Chondrocyte (in vitro differentiated cells): ENCODE measurements at regions not wholly inside any gene's neighbourhood (a gene's known extent, or its start where the extent isn't known, plus 50 kb on each side); places are given as distances from the start of the nearest gene placed in this dataset.

Experiments used
- DNase-seq: peaks from one replicate; pipeline ENCODE4 v3.0.0; 2021; ENCODE audit warnings: mixed read lengths, low spot score
- H3K27ac Mint-ChIP-seq: one replicate; pipeline ENCODE4 v1.8.0; 2021; ENCODE audit warnings: mild to moderate bottlenecking, moderate library complexity, mixed read lengths; ENCODE audit not compliant: unreplicated experiment
- H3K27me3 Mint-ChIP-seq: 2 replicates; pipeline ENCODE4 v1.8.0; 2021; ENCODE audit warnings: low read depth, mixed read lengths
- H3K36me3 Mint-ChIP-seq: 2 replicates; pipeline ENCODE4 v1.8.0; 2021; ENCODE audit warnings: low read depth, mixed read lengths
- H3K4me1 Mint-ChIP-seq: 2 replicates; pipeline ENCODE4 v1.8.0; 2021; ENCODE audit warnings: low read depth, mild to moderate bottlenecking, mixed read lengths
- H3K4me3 Mint-ChIP-seq: one replicate; pipeline ENCODE4 v1.8.0; 2021; ENCODE audit warnings: mild to moderate bottlenecking, moderate library complexity, mixed read lengths; ENCODE audit not compliant: unreplicated experiment
- H3K9me3 Mint-ChIP-seq: 2 replicates; pipeline ENCODE4 v1.8.0; 2021; ENCODE audit warnings: low read depth, mixed read lengths
- CTCF ChIP-seq: fragments of 200-600 bp; sonication (generic); IDR thresholded peaks from 2 replicates; pipeline ENCODE4 v1.5.0; 2021; ENCODE audit warnings: antibody characterized with exemption, mild to moderate bottlenecking, moderate library complexity

GRCh38 chr1:228867108-228867950, 132.1 kb downstream of the RHOU start:
- no peak for TF ChIP-seq CTCF
- Mint-ChIP-seq H3K36me3 (peaks cover 3% of the 10 kb centered on the region), H3K4me1 (peaks cover 27% of the 10 kb centered on the region), H3K4me3 (no peak overlapping the region), H3K27me3 (peaks cover 13% of the 10 kb centered on the region), H3K27ac (no peak overlapping the region), H3K9me3 (no peaks in the 10 kb centered on the region)
- DNase-seq = no peak

- DNase-seq = no peak
- TF ChIP-seq CTCF = no peak
- no peaks in the 10 kb centered on the region for H3K9me3 Mint-ChIP-seq
- no peak overlapping the region for H3K27ac Mint-ChIP-seq
- peaks cover 3% of the 10 kb centered on the region for H3K36me3 Mint-ChIP-seq
- H3K4me3 Mint-ChIP-seq = no peak overlapping the region
- H3K4me1 Mint-ChIP-seq = peaks cover 22% of the 10 kb centered on the region
- peaks cover 16% of the 10 kb centered on the region for H3K27me3 Mint-ChIP-seq
Measured at GRCh38 chr1:228867951-228868730, 132.9 kb downstream of the RHOU start.

- Mint-ChIP-seq H3K4me1 (peaks cover 16% of the 10 kb centered on the region), H3K4me3 (no peak overlapping the region), H3K27me3 (peaks cover 18% of the 10 kb centered on the region), H3K27ac (no peak overlapping the region), H3K36me3 (peaks cover 3% of the 10 kb centered on the region), H3K9me3 (no peaks in the 10 kb centered on the region)
- TF ChIP-seq CTCF = no peak
- DNase-seq = no peak
Measured at GRCh38 chr1:228868731-228869024, 133.4 kb downstream of the RHOU start.

GRCh38 chr1:228869312-228869824, 134.1 kb downstream of the RHOU start:
- peaks cover 3% of the 10 kb centered on the region for H3K36me3 Mint-ChIP-seq
- H3K4me3 Mint-ChIP-seq = no peak overlapping the region
- DNase-seq = no peak
- peaks cover 20% of the 10 kb centered on the region for H3K27me3 Mint-ChIP-seq
- peaks cover 13% of the 10 kb centered on the region for H3K4me1 Mint-ChIP-seq
- H3K27ac Mint-ChIP-seq = no peak overlapping the region
- H3K9me3 Mint-ChIP-seq = no peaks in the 10 kb centered on the region
- TF ChIP-seq CTCF = no peak

DNA sequence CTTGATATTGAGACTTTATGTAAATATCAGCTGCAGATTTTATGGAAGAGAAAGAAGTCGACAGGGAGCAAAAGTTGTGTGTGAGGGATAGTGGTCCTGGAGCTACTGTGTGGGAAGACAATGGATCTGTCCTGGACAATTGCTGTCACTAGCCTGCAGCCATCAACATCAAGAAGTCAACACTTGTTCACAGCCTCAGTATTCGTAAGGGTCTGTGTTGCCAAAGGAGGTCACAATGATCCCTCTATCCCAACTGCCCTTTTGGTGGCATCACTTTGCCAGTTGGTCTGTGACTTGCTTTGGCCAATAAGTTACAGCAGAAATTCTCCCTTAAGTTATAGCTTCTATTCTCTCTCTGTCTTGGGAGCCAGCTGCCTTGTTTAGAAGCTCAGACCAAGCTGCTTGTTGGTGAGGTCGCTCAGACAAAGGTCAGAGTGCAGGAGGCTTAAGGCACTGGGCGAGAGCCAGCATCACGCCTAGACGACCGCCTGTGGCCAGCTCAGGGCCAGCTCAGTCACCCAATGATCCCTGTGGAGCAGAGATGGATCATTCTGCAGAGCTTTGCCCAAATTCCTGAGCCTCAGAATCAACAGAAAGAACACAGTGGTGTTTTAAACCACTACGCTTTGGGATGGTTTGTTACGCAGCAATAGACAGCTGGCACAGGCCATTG, 134.9 kb downstream of the RHOU start:
- no peak for DNase-seq
- Mint-ChIP-seq H3K27me3 (peaks cover 23% of the 10 kb centered on the region), H3K27ac (no peak overlapping the region), H3K4me1 (peaks cover 8% of the 10 kb centered on the region), H3K4me3 (no peak overlapping the region), H3K36me3 (peaks cover 3% of the 10 kb centered on the region), H3K9me3 (no peaks in the 10 kb centered on the region)
- TF ChIP-seq CTCF = no peak
